Fibroblast of upper back skin (primary cell): ENCODE measurements at regions not wholly inside any gene's neighbourhood (a gene's known extent, or its start where the extent isn't known, plus 50 kb on each side); places are given as distances from the start of the nearest gene placed in this dataset.
"Not testable (repeated sequence)": the region's sequence is repeated elsewhere in the genome, so short reads cannot be mapped to it uniquely, and the experiment has no call there.

Experiments
- DNase-seq: peaks from one replicate; pipeline ENCODE4 v3.0.0-alpha.2; 2013

- no peak for DNase-seq
These were observed 467.5 kb upstream of the C16orf82 start for GRCh38 chr16:26598998-26599784.

- DNase-seq = no peak
These were observed 467.0 kb upstream of the C16orf82 start for GRCh38 chr16:26599785-26600104.

- no peak for DNase-seq
These were observed 465.4 kb upstream of the C16orf82 start for GRCh38 chr16:26601335-26601734.

- no peak for DNase-seq
These were observed 461.0 kb upstream of the C16orf82 start for GRCh38 chr16:26605626-26606271.

- no peak for DNase-seq
These were observed 460.2 kb upstream of the C16orf82 start for GRCh38 chr16:26606381-26607150.

GRCh38 chr16:26614237-26614841 lies 452.4 kb upstream of the C16orf82 start:
- no peak for DNase-seq

- no peak for DNase-seq
These were observed 443.3 kb upstream of the C16orf82 start for GRCh38 chr16:26623442-26623841.

- DNase-seq = no peak
These were observed 438.8 kb upstream of the C16orf82 start for GRCh38 chr16:26627958-26628357.

- DNase-seq = not testable (repeated sequence)
These were observed 435.4 kb upstream of the C16orf82 start for GRCh38 chr16:26631365-26631764.

GRCh38 chr16:26642047-26642664 lies 424.6 kb upstream of the C16orf82 start:
- DNase-seq = no peak

- no peak for DNase-seq
These were observed 423.2 kb upstream of the C16orf82 start for GRCh38 chr16:26643519-26643918.

GRCh38 chr16:26644912-26645543 lies 421.7 kb upstream of the C16orf82 start:
- no peak for DNase-seq

- no peak for DNase-seq
These were observed 421.1 kb upstream of the C16orf82 start for GRCh38 chr16:26645614-26646013.

- no peak for DNase-seq
These were observed 418.9 kb upstream of the C16orf82 start for GRCh38 chr16:26647870-26648269.

GRCh38 chr16:26648851-26649250 lies 417.9 kb upstream of the C16orf82 start:
- no peak for DNase-seq

GRCh38 chr16:26649381-26650045 lies 417.2 kb upstream of the C16orf82 start:
- DNase-seq = no peak

- DNase-seq = no peak
These were observed 415.3 kb upstream of the C16orf82 start for GRCh38 chr16:26651464-26651863.

GRCh38 chr16:26651884-26652283 lies 414.8 kb upstream of the C16orf82 start:
- no peak for DNase-seq

GRCh38 chr16:26658486-26658885 lies 408.2 kb upstream of the C16orf82 start:
- no peak for DNase-seq

- no peak for DNase-seq
These were observed 407.8 kb upstream of the C16orf82 start for GRCh38 chr16:26658915-26659314.

- DNase-seq = no peak
These were observed 402.6 kb upstream of the C16orf82 start for GRCh38 chr16:26664086-26664485.
